ENCODE measurements at regions not wholly inside any gene's neighbourhood (a gene's known extent, or its start where the extent isn't known, plus 50 kb on each side); places are given as distances from the start of the nearest gene placed in this dataset.

DNA sequence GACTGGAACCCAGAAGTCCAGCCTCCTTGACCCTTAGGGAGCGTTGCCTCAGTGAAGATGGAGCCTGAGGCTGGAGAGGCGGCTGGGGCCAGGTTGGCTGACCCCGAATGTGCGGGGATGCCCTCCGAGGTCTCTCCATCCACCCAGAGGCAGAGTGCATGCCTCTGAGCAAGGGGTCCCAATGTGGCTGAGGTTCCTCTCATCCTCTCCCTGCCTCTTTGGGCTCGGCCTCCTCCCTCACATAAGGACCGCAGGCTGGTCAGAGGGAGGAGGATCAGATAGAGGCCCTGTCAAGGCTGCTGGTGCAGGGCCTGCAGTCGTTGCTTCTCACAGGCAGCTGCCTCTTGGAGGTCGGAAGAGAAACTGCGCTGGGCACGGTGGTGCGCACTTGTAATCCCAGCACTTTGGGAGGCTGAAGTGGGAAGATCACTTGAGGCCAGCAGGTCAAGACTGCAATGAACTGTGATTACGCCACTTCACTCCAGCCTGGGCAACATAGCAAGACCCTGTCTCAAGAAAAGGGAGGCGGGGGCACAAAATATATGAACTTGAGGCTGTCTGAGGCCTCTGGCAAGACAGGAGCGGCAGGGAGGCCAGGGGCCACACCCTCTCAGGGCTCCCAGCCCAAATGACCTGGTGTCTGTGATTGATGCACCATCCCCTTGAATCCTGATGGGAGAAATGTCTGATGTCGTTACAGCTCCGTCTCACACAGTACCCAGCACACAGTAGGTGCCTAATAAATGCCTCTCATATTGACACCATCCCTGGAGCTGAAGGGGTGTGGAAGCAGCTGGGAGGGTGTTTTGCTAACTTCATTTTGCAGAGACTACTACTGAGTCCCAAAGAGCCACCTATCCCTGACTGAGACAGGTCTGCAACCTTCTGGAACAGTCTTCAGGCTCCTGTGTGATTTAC is 220.1 kb upstream of the GSE1 start:
- TF ChIP-seq, protein P1, sequence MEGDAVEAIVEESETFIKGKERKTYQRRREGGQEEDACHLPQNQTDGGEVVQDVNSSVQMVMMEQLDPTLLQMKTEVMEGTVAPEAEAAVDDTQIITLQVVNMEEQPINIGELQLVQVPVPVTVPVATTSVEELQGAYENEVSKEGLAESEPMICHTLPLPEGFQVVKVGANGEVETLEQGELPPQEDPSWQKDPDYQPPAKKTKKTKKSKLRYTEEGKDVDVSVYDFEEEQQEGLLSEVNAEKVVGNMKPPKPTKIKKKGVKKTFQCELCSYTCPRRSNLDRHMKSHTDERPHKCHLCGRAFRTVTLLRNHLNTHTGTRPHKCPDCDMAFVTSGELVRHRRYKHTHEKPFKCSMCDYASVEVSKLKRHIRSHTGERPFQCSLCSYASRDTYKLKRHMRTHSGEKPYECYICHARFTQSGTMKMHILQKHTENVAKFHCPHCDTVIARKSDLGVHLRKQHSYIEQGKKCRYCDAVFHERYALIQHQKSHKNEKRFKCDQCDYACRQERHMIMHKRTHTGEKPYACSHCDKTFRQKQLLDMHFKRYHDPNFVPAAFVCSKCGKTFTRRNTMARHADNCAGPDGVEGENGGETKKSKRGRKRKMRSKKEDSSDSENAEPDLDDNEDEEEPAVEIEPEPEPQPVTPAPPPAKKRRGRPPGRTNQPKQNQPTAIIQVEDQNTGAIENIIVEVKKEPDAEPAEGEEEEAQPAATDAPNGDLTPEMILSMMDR (IDR thresholded peaks at IDR 0.05): no peak
- TF ChIP-seq POLR2A (IDR thresholded peaks at IDR 0.05): no peak
